Stimulated activated CD8-positive, alpha-beta memory T cell treated with anti-CD3 and anti-CD28 coated beads, Interleukin-4, amount 100 ng/mL, for 48 hours (primary cell): ENCODE measurements at regions not wholly inside any gene's neighbourhood (a gene's known extent, or its start where the extent isn't known, plus 50 kb on each side); places are given as distances from the start of the nearest gene placed in this dataset.

Experiments
- DNase-seq: peaks from one replicate; pipeline ENCODE4 v3.0.0-alpha.2; 2020

- DNase-seq, result no peak
Observed at GRCh38 chr5:56540266-56540665, 275.1 kb upstream of the MAP3K1 start.

GRCh38 chr5:56538580-56538979, 276.8 kb upstream of the MAP3K1 start:
- DNase-seq, result no peak

- DNase-seq, result no peak
Observed at GRCh38 chr5:56535347-56535746, 280.0 kb upstream of the MAP3K1 start.

- DNase-seq, result no peak
Observed at GRCh38 chr5:56534102-56534829, 281.1 kb upstream of the MAP3K1 start.

GRCh38 chr5:56532466-56532865, 282.9 kb upstream of the MAP3K1 start:
- no peak for DNase-seq

DNA sequence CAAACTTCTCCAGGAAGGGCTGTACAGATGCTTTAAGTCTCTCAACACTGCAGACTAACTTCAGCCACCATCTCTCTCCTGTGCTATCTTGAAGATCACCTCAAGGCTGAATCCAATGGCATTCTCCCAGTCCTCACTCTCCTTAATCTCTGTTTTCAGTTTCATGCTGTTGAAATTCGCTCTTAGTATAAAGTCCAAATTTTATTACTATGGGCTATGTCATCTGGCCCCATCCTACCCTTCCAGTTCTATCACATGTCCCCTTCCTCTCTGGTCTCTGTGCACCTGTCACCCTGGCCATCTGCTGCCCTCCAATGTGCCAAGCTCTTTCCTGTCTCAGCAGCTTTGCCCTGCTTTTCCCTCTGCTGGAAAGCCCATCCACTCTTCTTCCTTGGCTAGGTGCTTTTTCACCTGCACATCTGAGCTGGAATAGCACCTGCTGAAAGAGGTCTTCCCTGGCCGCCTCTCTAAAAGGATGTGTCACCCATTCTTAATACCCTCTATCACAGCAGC, 284.7 kb upstream of the MAP3K1 start:
- no peak for DNase-seq

GRCh38 chr5:56529666-56530430, 285.5 kb upstream of the MAP3K1 start:
- DNase-seq, result no peak

- DNase-seq, result no peak
Observed at GRCh38 chr5:56527174-56527573, 288.2 kb upstream of the MAP3K1 start.

- no peak for DNase-seq
Observed at GRCh38 chr5:56525113-56525512, 290.2 kb upstream of the MAP3K1 start.

GRCh38 chr5:56523790-56524575, 290.9 kb upstream of the ANKRD55 start:
- DNase-seq, result no peak

DNA sequence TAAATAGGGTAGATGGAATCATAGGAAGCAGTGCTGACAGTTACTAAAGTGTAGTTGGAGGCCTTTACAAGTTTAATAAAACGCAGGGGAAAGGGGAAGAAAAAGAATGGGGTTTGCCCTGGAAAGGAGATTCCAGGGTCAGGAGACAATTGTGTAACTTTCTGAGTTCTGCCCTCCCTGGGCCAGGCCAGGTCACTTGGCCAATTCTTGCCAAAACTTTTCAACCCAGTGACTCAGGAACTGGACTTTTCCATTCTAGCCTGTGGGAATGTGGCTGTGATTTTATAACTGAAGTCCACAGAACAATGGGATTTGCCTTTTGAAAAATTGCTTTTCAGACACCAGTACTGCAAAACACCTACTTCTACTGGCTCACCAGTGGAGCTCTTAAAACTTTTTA, 289.8 kb upstream of the ANKRD55 start:
- no peak for DNase-seq

DNA sequence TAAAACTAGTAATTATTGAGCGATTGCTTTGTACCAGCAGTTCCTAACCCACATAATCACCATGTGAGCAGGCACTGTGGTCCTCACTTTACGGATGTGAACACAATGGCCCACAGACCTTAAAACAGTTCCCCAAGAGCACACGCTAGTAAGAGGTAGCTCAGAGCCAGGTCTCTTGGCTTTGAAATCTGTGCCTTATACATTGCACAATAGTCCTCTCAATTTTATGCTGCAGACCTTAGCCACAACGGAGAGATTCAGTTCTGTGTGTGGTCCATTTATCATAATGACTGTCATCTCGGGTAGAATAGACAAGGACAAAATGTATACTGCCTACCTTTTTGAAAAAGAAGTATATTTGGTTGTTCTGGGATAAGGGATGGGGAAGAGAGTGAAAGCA, 289.0 kb upstream of the ANKRD55 start:
- no peak for DNase-seq

GRCh38 chr5:56520986-56521730, 288.0 kb upstream of the ANKRD55 start:
- DNase-seq, result no peak

GRCh38 chr5:56518820-56519219, 285.7 kb upstream of the ANKRD55 start:
- no peak for DNase-seq

- DNase-seq, result no peak
Observed at GRCh38 chr5:56517011-56517416, 283.9 kb upstream of the ANKRD55 start.

GRCh38 chr5:56516441-56516840, 283.3 kb upstream of the ANKRD55 start:
- DNase-seq, result no peak

DNA sequence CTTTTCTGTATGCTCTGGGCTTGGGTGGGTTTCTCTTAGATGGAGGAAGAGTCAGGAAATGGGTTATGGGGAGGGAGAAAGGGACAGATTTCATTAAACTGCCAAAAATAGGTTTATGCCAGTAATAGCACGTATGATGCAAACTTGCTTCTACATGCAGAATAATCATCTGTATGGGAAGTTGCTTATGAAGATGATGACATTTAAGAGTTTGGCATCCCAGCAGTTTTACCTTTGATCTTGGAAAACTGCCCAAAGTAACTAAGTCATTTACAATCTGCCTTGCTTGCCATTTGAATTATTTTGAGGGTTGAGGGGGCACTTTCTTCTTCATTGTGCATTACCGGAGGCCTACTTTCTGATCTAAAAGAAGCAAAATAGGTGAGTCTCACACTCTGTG, 282.9 kb upstream of the ANKRD55 start:
- DNase-seq, result no peak

DNA sequence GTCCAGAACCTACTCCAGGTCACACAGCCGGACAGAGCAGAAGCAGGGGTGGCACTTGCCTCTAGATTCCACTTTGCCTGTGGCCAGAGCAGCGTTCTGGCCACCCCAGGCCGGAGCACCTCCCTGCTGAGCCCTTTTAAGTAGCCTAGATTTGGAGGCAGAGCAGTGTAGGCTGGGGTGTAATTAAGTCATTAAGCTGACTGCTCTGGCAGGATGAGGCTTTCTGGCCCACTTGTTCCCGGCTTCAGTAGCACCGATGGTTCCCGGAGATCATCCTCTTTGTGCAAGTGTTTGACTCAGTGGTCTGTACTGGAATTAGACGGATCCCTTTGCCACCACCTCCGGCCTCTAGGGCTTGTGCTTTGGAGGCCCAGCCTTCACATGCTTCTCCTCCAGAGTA, 281.9 kb upstream of the ANKRD55 start:
- DNase-seq, result no peak

DNA sequence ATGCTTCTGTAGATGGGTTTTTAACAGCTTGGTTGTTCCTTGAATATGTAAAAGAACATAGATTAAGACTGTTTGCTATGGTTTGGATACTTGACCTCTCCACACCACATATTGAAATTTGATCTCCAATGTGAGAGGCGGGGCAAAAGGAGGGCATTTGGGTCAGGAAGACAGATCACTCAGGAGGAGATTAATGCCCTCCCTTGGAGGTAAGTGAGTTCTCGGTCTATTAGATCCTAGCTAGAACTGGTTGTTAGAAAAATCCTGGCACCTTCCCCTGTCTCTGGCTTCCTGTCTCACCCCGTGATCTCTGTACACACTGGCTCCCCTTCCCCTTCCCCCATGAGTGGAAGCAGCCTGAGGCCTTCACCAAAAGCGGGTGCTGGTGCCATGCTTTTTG, 281.1 kb upstream of the ANKRD55 start:
- no peak for DNase-seq

DNA sequence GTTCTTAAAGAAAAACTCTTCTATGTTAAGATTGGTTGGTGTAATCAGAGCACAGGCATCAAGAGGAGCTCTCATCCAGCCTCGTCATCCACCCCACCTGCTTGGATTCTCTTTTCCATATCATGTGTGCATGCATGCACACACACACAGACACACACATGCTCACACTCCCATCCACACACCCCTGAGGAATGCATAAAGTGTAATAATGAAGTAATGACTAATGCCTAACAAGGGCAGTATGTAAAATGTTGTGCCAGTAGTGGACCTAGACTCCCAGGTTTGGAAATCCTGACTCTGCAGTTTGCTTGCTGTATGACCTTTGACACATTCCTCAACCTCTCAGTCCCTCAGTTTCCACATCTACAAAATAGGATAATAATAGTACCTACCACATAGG, 280.0 kb upstream of the ANKRD55 start:
- DNase-seq, result no peak

DNA sequence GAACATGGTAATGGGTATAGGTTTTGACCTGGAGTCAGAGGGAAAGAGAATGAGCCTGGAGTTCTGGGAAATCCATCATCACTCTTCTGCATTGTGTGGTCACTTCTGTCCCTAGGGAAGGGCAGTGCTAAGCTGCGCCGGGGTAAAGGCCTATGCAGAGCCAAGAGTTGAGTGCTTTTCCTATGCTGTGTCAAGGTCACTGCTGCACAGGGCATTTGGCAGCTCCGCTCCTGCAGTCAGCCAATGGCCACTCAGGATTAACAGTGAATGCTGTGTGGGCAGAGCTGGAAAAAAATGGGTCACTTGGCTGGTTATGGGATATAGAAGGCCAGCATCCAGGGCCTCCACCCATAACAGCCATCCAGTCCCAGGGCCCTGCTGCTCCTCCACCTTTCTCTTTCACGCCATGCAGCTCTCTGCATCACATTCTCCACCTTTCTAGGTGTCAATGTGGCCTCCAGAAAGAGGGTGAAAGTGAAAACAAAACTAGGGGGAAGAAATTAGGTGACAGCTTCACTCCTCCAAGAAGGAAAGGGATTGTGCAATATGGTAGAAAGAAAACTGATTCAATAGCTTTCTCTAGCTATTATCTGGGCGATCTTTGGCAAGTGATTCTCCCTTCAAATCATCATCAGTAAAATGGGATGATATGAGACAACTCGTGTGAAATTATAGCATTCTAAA, 279.3 kb upstream of the ANKRD55 start:
- no peak for DNase-seq

GRCh38 chr5:56511326-56511841, 278.3 kb upstream of the ANKRD55 start:
- no peak for DNase-seq
